GM04503 (cell line): ENCODE measurements at regions not wholly inside any gene's neighbourhood (a gene's known extent, or its start where the extent isn't known, plus 50 kb on each side); places are given as distances from the start of the nearest gene placed in this dataset.

Experiments
- DNase-seq: peaks from one replicate; pipeline ENCODE4 v3.0.0-alpha.2; 2012; ENCODE audit warnings: low read depth

- no peak for DNase-seq
These were observed 166.8 kb upstream of the PLEKHG7 start for GRCh38 chr12:92535961-92536360.

- DNase-seq = peak; percentile 14
These were observed 169.4 kb upstream of the PLEKHG7 start for GRCh38 chr12:92533280-92533890.

GRCh38 chr12:92530706-92531105, 172.1 kb upstream of the PLEKHG7 start:
- DNase-seq = no peak

GRCh38 chr12:92529944-92530343, 172.8 kb upstream of the PLEKHG7 start:
- no peak for DNase-seq

GRCh38 chr12:92528586-92528985, 174.2 kb upstream of the PLEKHG7 start:
- no peak for DNase-seq

GRCh38 chr12:92528097-92528496, 174.7 kb upstream of the PLEKHG7 start:
- DNase-seq = no peak

- no peak for DNase-seq
These were observed 178.3 kb upstream of the PLEKHG7 start for GRCh38 chr12:92524489-92524888.

GRCh38 chr12:92520511-92520910, 182.3 kb upstream of the PLEKHG7 start:
- DNase-seq = no peak

GRCh38 chr12:92519284-92519683, 183.5 kb upstream of the PLEKHG7 start:
- no peak for DNase-seq

- DNase-seq = no peak
These were observed 184.7 kb upstream of the PLEKHG7 start for GRCh38 chr12:92518071-92518470.

GRCh38 chr12:92516277-92516600, 186.6 kb upstream of the PLEKHG7 start:
- DNase-seq = no peak

- no peak for DNase-seq
These were observed 189.5 kb upstream of the PLEKHG7 start for GRCh38 chr12:92513231-92513730.

- no peak for DNase-seq
These were observed 191.0 kb upstream of the PLEKHG7 start for GRCh38 chr12:92511786-92512185.

- DNase-seq = no peak
These were observed 193.5 kb upstream of the PLEKHG7 start for GRCh38 chr12:92509156-92509738.

- no peak for DNase-seq
These were observed 195.9 kb upstream of the PLEKHG7 start for GRCh38 chr12:92506891-92507290.

GRCh38 chr12:92506460-92506859, 196.3 kb upstream of the PLEKHG7 start:
- DNase-seq = no peak

GRCh38 chr12:92505254-92506231, 197.2 kb upstream of the PLEKHG7 start:
- no peak for DNase-seq

- DNase-seq = no peak
These were observed 198.2 kb upstream of the PLEKHG7 start for GRCh38 chr12:92504594-92504981.

GRCh38 chr12:92503971-92504593, 198.7 kb upstream of the PLEKHG7 start:
- no peak for DNase-seq

GRCh38 chr12:92503029-92503931, 199.5 kb upstream of the PLEKHG7 start:
- DNase-seq = no peak

GRCh38 chr12:92502417-92503028, 200.3 kb upstream of the PLEKHG7 start:
- no peak for DNase-seq
